Astrocyte (in vitro differentiated cells and primary cell): ENCODE measurements at regions not wholly inside any gene's neighbourhood (a gene's known extent, or its start where the extent isn't known, plus 50 kb on each side); places are given as distances from the start of the nearest gene placed in this dataset.

Experiments
- DNase-seq: peaks from one replicate; pipeline ENCODE4 v3.0.0-alpha.2; 2010; ENCODE audit warnings: low read depth
- FAIRE-seq: peaks from 2 replicates; lab custom pipeline; 2011; peaks lifted over from hg19 to GRCh38; lab: Jason Lieb, UNC
- H2AFZ ChIP-seq: 2 replicates; pipeline ENCODE4 v1.6.0; 2012; ENCODE audit warnings: low read depth, low read length, inconsistent platforms
- H3K27ac ChIP-seq: 2 replicates; pipeline ENCODE4 v1.5.1; 2011; ENCODE audit warnings: low read depth, low read length, inconsistent platforms
- H3K27me3 ChIP-seq: 2 replicates; pipeline ENCODE4 v1.6.0; 2011; ENCODE audit warnings: low read length, inconsistent platforms; ENCODE audit not compliant: insufficient read depth
- H3K36me3 ChIP-seq: 2 replicates; pipeline ENCODE4 v1.5.1; 2011; ENCODE audit warnings: low read length, inconsistent platforms; ENCODE audit not compliant: insufficient read depth
- H3K4me1 ChIP-seq: 2 replicates; pipeline ENCODE4 v1.5.1; 2011; ENCODE audit warnings: low read length, inconsistent platforms; ENCODE audit not compliant: insufficient read depth
- H3K4me2 ChIP-seq: 2 replicates; pipeline ENCODE4 v1.6.0; 2012; ENCODE audit warnings: low read length, inconsistent platforms
- H3K4me3 ChIP-seq: 2 replicates; pipeline ENCODE4 v1.5.1; 2011; ENCODE audit warnings: low read depth, mild to moderate bottlenecking, low read length, inconsistent platforms; ENCODE audit not compliant: insufficient read depth
- H3K79me2 ChIP-seq: 2 replicates; pipeline ENCODE4 v1.6.0; 2012; ENCODE audit warnings: mild to moderate bottlenecking, low read length, inconsistent platforms; ENCODE audit not compliant: insufficient read depth
- H3K9ac ChIP-seq: 2 replicates; pipeline ENCODE4 v1.6.0; 2012; ENCODE audit warnings: mild to moderate bottlenecking, low read length, inconsistent platforms
- H3K9me3 ChIP-seq: 2 replicates; pipeline ENCODE4 v1.5.1; 2012; ENCODE audit warnings: low read depth, mild to moderate bottlenecking, low read length, inconsistent platforms; ENCODE audit not compliant: insufficient read depth
- H4K20me1 ChIP-seq: 2 replicates; pipeline ENCODE4 v1.6.0; 2012; ENCODE audit warnings: low read length, inconsistent platforms; ENCODE audit not compliant: insufficient read depth
- H3K27ac Mint-ChIP-seq: one replicate; pipeline ENCODE4 v1.8.0; 2021; ENCODE audit warnings: mild to moderate bottlenecking, mixed read lengths; ENCODE audit not compliant: unreplicated experiment
- H3K27me3 Mint-ChIP-seq: one replicate; pipeline ENCODE4 v1.8.0; 2021; ENCODE audit warnings: low read depth, mixed read lengths; ENCODE audit not compliant: unreplicated experiment
- H3K36me3 Mint-ChIP-seq: one replicate; pipeline ENCODE4 v1.8.0; 2021; ENCODE audit warnings: low read depth, mixed read lengths; ENCODE audit not compliant: unreplicated experiment
- H3K4me1 Mint-ChIP-seq: one replicate; pipeline ENCODE4 v1.8.0; 2021; ENCODE audit warnings: low read depth, mixed read lengths; ENCODE audit not compliant: unreplicated experiment
- H3K4me3 Mint-ChIP-seq: one replicate; pipeline ENCODE4 v1.8.0; 2021; ENCODE audit warnings: mild to moderate bottlenecking, moderate library complexity, mixed read lengths; ENCODE audit not compliant: unreplicated experiment
- H3K9me3 Mint-ChIP-seq: one replicate; pipeline ENCODE4 v1.8.0; 2021; ENCODE audit warnings: mild to moderate bottlenecking, mixed read lengths; ENCODE audit not compliant: unreplicated experiment
- CTCF ChIP-seq: IDR thresholded peaks from 2 replicates; pipeline ENCODE4 v1.5.1; 2011; ENCODE audit warnings: low read depth, mild to moderate bottlenecking, inconsistent platforms, low read length, moderate library complexity; ENCODE audit not compliant: insufficient read depth
- EZH2 ChIP-seq: IDR thresholded peaks from 2 replicates; pipeline ENCODE4 v1.6.1; 2012; ENCODE audit warnings: mild to moderate bottlenecking, low read length, inconsistent platforms; ENCODE audit not compliant: insufficient read depth

- no peak for TF ChIP-seq CTCF
- TF ChIP-seq EZH2 = no peak
- Histone ChIP-seq H3K79me2 (no peaks in the 10 kb centered on the region), H3K9me3 (no peaks in the 10 kb centered on the region), H3K4me3 (no peak overlapping the region), H3K27me3 (no peaks in the 10 kb centered on the region), H4K20me1 (no peaks in the 10 kb centered on the region), H3K4me2 (no peak overlapping the region), H3K27ac (no peak overlapping the region), H3K4me1 (no peaks in the 10 kb centered on the region), H3K9ac (no peak overlapping the region), H3K36me3 (no peaks in the 10 kb centered on the region), H2AFZ (no peak overlapping the region)
- Mint-ChIP-seq H3K27me3 (no peaks in the 10 kb centered on the region), H3K4me1 (no peaks in the 10 kb centered on the region), H3K4me3 (no peak overlapping the region), H3K36me3 (no peaks in the 10 kb centered on the region), H3K9me3 (no peaks in the 10 kb centered on the region), H3K27ac (no peak overlapping the region)
- no peak for DNase-seq
- no peak for FAIRE-seq
Observed at GRCh38 chr14:39880965-39881364, 448.7 kb upstream of the FBXO33 start.

DNA sequence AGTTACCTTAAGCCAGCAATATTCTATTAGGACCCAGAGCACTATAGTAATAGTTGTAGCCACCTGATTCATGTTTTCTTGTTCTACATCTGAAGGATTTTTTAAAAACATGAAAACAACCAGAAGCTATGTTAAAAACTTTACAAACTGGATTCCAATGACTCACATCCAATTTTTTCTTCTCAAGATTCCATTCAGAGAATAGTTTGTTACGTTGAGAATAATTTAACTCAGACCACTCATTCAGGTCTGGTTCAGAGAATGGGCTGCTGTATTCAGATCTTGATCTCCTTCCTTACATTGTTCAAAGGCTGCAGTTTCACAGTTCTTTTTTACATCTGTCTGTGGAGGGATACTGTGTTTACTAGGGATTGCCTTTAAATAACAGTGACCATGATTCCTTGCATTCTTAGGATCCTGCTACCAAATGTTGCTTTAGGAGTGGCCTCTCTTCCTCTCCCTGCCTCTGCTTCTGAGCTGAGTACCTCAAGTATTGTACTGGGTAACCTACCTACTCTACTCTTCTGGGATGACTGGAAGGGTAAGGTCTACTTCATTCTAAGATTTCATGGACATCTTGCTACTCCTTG, 448.0 kb upstream of the FBXO33 start:
- no peak for FAIRE-seq
- DNase-seq = no peak
- no peak overlapping the region for H3K4me3 ChIP-seq
- H3K36me3 ChIP-seq = no peaks in the 10 kb centered on the region
- H3K4me1 ChIP-seq = no peaks in the 10 kb centered on the region
- H3K27ac ChIP-seq = no peak overlapping the region
- no peak overlapping the region for H2AFZ ChIP-seq
- H3K9ac ChIP-seq = no peak overlapping the region
- no peaks in the 10 kb centered on the region for H3K27me3 Mint-ChIP-seq
- no peaks in the 10 kb centered on the region for H4K20me1 ChIP-seq
- no peaks in the 10 kb centered on the region for H3K9me3 Mint-ChIP-seq
- TF ChIP-seq CTCF (no peak), EZH2 (no peak)
- H3K27me3 ChIP-seq = no peaks in the 10 kb centered on the region
- no peaks in the 10 kb centered on the region for H3K9me3 ChIP-seq
- H3K27ac Mint-ChIP-seq = no peak overlapping the region
- H3K36me3 Mint-ChIP-seq = no peaks in the 10 kb centered on the region
- no peak overlapping the region for H3K4me2 ChIP-seq
- no peaks in the 10 kb centered on the region for H3K79me2 ChIP-seq
- no peak overlapping the region for H3K4me3 Mint-ChIP-seq
- no peaks in the 10 kb centered on the region for H3K4me1 Mint-ChIP-seq

GRCh38 chr14:39877577-39878190, 445.5 kb upstream of the FBXO33 start:
- no peak overlapping the region for H3K27ac Mint-ChIP-seq
- no peaks in the 10 kb centered on the region for H4K20me1 ChIP-seq
- H3K4me1 ChIP-seq = no peaks in the 10 kb centered on the region
- no peak overlapping the region for H3K9ac ChIP-seq
- TF ChIP-seq CTCF (no peak), EZH2 (no peak)
- no peaks in the 10 kb centered on the region for H3K27me3 Mint-ChIP-seq
- H3K36me3 ChIP-seq = no peaks in the 10 kb centered on the region
- no peaks in the 10 kb centered on the region for H3K4me1 Mint-ChIP-seq
- no peak overlapping the region for H3K27ac ChIP-seq
- H3K79me2 ChIP-seq = no peaks in the 10 kb centered on the region
- no peak overlapping the region for H2AFZ ChIP-seq
- H3K9me3 ChIP-seq = no peaks in the 10 kb centered on the region
- no peak overlapping the region for H3K4me3 Mint-ChIP-seq
- H3K4me3 ChIP-seq = no peak overlapping the region
- H3K9me3 Mint-ChIP-seq = no peaks in the 10 kb centered on the region
- H3K36me3 Mint-ChIP-seq = no peaks in the 10 kb centered on the region
- no peak overlapping the region for H3K4me2 ChIP-seq
- DNase-seq = no peak
- H3K27me3 ChIP-seq = no peaks in the 10 kb centered on the region
- no peak for FAIRE-seq
